GM21515 (cell line): ENCODE measurements at regions not wholly inside any gene's neighbourhood (a gene's known extent, or its start where the extent isn't known, plus 50 kb on each side); places are given as distances from the start of the nearest gene placed in this dataset.

Experiments used
- ATAC-seq: cut with Tn5 transposase; IDR thresholded peaks from one replicate; pipeline ENCODE4 v1.9.1; 2021; ENCODE audit not compliant: unreplicated experiment

GRCh38 chr18:11553098-11553940 lies 56.1 kb upstream of the SLC35G4 start:
- ATAC-seq = no peak

GRCh38 chr18:11548916-11549551 lies 60.4 kb upstream of the SLC35G4 start:
- no peak for ATAC-seq

GRCh38 chr18:11548396-11548795 lies 61.0 kb upstream of the SLC35G4 start:
- ATAC-seq = no peak

GRCh38 chr18:11544060-11544633 lies 65.2 kb upstream of the SLC35G4 start:
- no peak for ATAC-seq

GRCh38 chr18:11541179-11541578 lies 68.2 kb upstream of the SLC35G4 start:
- no peak for ATAC-seq

- ATAC-seq = no peak
These were observed 75.4 kb upstream of the SLC35G4 start for GRCh38 chr18:11533942-11534496.

GRCh38 chr18:11533513-11533890 lies 75.9 kb upstream of the SLC35G4 start:
- no peak for ATAC-seq

GRCh38 chr18:11532758-11533512 lies 76.5 kb upstream of the SLC35G4 start:
- no peak for ATAC-seq

GRCh38 chr18:11529081-11529480 lies 80.3 kb upstream of the SLC35G4 start:
- no peak for ATAC-seq

GRCh38 chr18:11526675-11527074 lies 82.7 kb upstream of the SLC35G4 start:
- ATAC-seq = no peak

- ATAC-seq = no peak
These were observed 85.6 kb upstream of the SLC35G4 start for GRCh38 chr18:11523804-11524203.

- ATAC-seq = no peak
These were observed 86.4 kb upstream of the SLC35G4 start for GRCh38 chr18:11522992-11523391.

GRCh38 chr18:11521853-11522252 lies 87.5 kb upstream of the SLC35G4 start:
- no peak for ATAC-seq

- no peak for ATAC-seq
These were observed 88.9 kb upstream of the SLC35G4 start for GRCh38 chr18:11520536-11520935.

- peak; percentile 78 for ATAC-seq
These were observed 90.4 kb upstream of the SLC35G4 start for GRCh38 chr18:11518788-11519685.

- ATAC-seq = no peak
These were observed 91.7 kb upstream of the SLC35G4 start for GRCh38 chr18:11517704-11518103.

- ATAC-seq = no peak
These were observed 92.5 kb upstream of the SLC35G4 start for GRCh38 chr18:11516751-11517503.

GRCh38 chr18:11514267-11514666 lies 95.1 kb upstream of the SLC35G4 start:
- ATAC-seq = no peak
